LNCAP (cell line): ENCODE measurements at regions not wholly inside any gene's neighbourhood (a gene's known extent, or its start where the extent isn't known, plus 50 kb on each side); places are given as distances from the start of the nearest gene placed in this dataset.

ENCODE experiments used
- CTCF ChIP-seq: fragments of 450-650 bp; IDR thresholded peaks from 2 replicates; pipeline ENCODE4 v1.5.1; 2017; ENCODE audit warnings: mild to moderate bottlenecking

GRCh38 chr20:53725575-53725970 lies 131.9 kb upstream of the ZNF217 start:
- no peak for TF ChIP-seq CTCF

- no peak for TF ChIP-seq CTCF
These were observed 130.0 kb upstream of the ZNF217 start for GRCh38 chr20:53723621-53724020.

- TF ChIP-seq CTCF: no peak
These were observed 129.4 kb upstream of the ZNF217 start for GRCh38 chr20:53723045-53723444.

- no peak for TF ChIP-seq CTCF
These were observed 128.9 kb upstream of the ZNF217 start for GRCh38 chr20:53722515-53723036.

- no peak for TF ChIP-seq CTCF
These were observed 124.7 kb upstream of the ZNF217 start for GRCh38 chr20:53718142-53719021.

- TF ChIP-seq CTCF: no peak
These were observed 122.8 kb upstream of the ZNF217 start for GRCh38 chr20:53716395-53716794.

- no peak for TF ChIP-seq CTCF
These were observed 120.9 kb upstream of the ZNF217 start for GRCh38 chr20:53714524-53714923.
